Prostate gland (tissue), 2 donors: ENCODE measurements at regions not wholly inside any gene's neighbourhood (a gene's known extent, or its start where the extent isn't known, plus 50 kb on each side); places are given as distances from the start of the nearest gene placed in this dataset.

Source experiments
- DNase-seq: peaks from one replicate; pipeline ENCODE4 v3.0.0-alpha.2; 2019; ENCODE audit warnings: low spot score
- H3K27ac ChIP-seq, 2 donors: fragments of 200-600 bp; sonication (generic); 2 replicates each; pipeline ENCODE4 v1.5.1; 2017 to 2019
- H3K27me3 ChIP-seq: fragments of 200-600 bp; sonication (generic); replicated peaks from 2 replicates; pipeline ENCODE4 v1.5.1; 2019; ENCODE audit not compliant: insufficient read depth
- H3K36me3 ChIP-seq, 2 donors: fragments of 200-600 bp; sonication (generic); 1 replicate in 1 of 2; 2 replicates in 1 of 2; pipeline versions ENCODE4 v1.5.1 to v1.8.1; 2017 to 2019
- H3K4me1 ChIP-seq: fragments of 200-600 bp; sonication (generic); replicated peaks from 2 replicates; pipeline ENCODE4 v1.5.1; 2019
- H3K4me3 ChIP-seq, 2 donors: fragments of 200-600 bp; sonication (generic); 2 replicates each; pipeline ENCODE4 v1.5.1; 2017 to 2019
- H3K9me3 ChIP-seq: fragments of 200-600 bp; sonication (generic); 2 replicates; pipeline ENCODE4 v1.5.1; 2017
- POLR2A ChIP-seq: fragments of 450-650 bp; IDR thresholded peaks from one replicate; pipeline ENCODE4 v1.6.1; 2016; ENCODE audit warnings: antibody characterized with exemption, mild to moderate bottlenecking
- POLR2AphosphoS5 ChIP-seq: sonication (generic); formaldehyde crosslinking; IDR thresholded peaks from one replicate; pipeline ENCODE4 v1.6.1; 2017; ENCODE audit warnings: antibody characterized with exemption
- WGBS: methylation state at CpG from one replicate; pipeline ENCODE4 v1.1.5; 2018; 5-methylcytosine and 5-hydroxymethylcytosine counted together
- intact Hi-C: fragments of 100-400 bp; cut with DNase I; formaldehyde crosslinking; loops from one replicate; pipeline ENCODE4 v1.14.2; 2022
- TF ChIP-seq, protein P1 (sequence below), 4 experiments: fragments of 200-600 bp in 2 of 4; fragments of 450-650 bp in 2 of 4; sonication (generic) in 2 of 4; IDR thresholded peaks; 1 replicate in 3 of 4; 2 replicates in 1 of 4; pipeline ENCODE4 v1.5.1; 2016 to 2019; ENCODE audit warnings: antibody characterized with exemption in 4 of 4, mild to moderate bottlenecking in 2 of 4, moderate library complexity in 2 of 4

DNA sequence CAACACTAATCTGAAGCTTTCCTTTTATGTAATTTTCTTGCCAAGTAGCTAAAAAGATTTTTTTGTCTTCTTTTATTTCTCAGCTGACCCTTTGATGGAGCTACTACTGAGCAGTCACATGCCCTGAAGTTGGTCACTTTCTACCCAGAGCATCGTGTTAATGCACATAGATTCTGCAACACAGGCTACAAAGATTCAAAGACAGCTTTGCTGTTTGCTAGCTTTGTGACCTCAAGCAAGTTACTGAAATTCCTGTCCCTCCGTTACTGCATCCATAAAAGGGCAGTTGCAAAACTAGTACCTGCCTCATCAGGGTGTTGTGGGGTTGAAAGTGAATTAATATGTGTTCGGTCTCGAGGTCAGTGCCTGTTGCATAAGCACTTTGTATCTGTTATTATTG is 179.9 kb downstream of the GAS1 start:
- Histone ChIP-seq H3K27me3 (no peaks in the 10 kb centered on the region), H3K9me3 (no peaks in the 10 kb centered on the region), H3K27ac (no peak overlapping the region), H3K4me1 (no peaks in the 10 kb centered on the region), H3K4me3 (no peak overlapping the region), H3K36me3 (no peaks in the 10 kb centered on the region)
- 46% methylated on average over 4 of the region's 4 CpGs for WGBS
- intact Hi-C loops, result no loop called here
- DNase-seq, result no peak
- TF ChIP-seq POLR2A, result no peak
- no peak for TF ChIP-seq POLR2AphosphoS5
- TF ChIP-seq, protein P1, sequence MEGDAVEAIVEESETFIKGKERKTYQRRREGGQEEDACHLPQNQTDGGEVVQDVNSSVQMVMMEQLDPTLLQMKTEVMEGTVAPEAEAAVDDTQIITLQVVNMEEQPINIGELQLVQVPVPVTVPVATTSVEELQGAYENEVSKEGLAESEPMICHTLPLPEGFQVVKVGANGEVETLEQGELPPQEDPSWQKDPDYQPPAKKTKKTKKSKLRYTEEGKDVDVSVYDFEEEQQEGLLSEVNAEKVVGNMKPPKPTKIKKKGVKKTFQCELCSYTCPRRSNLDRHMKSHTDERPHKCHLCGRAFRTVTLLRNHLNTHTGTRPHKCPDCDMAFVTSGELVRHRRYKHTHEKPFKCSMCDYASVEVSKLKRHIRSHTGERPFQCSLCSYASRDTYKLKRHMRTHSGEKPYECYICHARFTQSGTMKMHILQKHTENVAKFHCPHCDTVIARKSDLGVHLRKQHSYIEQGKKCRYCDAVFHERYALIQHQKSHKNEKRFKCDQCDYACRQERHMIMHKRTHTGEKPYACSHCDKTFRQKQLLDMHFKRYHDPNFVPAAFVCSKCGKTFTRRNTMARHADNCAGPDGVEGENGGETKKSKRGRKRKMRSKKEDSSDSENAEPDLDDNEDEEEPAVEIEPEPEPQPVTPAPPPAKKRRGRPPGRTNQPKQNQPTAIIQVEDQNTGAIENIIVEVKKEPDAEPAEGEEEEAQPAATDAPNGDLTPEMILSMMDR (IDR thresholded peaks at IDR 0.05), result no peak

DNA sequence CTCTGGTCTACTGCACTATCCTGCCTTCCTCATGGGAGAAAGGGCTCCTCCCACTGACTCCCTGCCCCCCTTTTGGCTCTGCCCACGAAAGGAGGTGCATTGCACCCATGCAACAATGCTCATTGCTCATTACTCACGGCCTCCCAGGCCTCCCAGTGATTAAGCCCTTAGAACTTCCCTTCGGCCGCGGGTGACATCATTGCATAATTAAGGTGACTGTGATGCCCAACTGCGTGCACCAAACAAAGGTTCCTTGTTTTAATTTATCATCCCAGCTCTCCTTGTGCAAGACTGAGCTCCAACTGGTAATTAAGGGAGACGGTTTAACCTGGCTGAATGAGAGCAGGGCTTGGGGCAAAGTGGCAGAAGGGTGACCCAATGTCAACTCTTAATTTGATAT is 180.4 kb downstream of the GAS1 start:
- WGBS, result 63% methylated on average over 7 of the region's 7 CpGs
- Histone ChIP-seq H3K9me3 (no peaks in the 10 kb centered on the region), H3K36me3 (no peaks in the 10 kb centered on the region), H3K27me3 (no peaks in the 10 kb centered on the region), H3K4me1 (no peaks in the 10 kb centered on the region), H3K27ac (no peak overlapping the region), H3K4me3 (no peak overlapping the region)
- no peak for DNase-seq
- intact Hi-C loops, result no loop called here
- TF ChIP-seq, protein P1 (IDR thresholded peaks at IDR 0.05), result no peak

DNA sequence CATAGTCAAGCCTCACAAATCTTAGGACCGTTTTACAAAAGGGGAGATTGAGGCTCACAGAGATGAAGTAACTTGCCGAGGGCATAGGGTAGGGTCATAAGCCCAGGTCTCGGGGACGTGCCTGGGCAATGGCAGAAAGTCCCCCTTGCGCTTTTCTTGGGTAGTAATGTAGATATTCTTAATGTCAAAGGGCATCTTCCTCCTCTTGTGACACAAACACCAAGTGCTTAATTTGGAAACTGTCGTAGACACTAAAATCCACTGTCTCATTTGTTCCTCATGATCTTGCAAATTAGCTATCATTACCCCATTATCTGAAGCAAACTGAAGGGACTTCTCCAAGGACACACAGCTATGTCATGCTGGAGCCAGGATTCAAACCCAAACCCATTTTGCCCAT is 180.8 kb downstream of the GAS1 start:
- DNase-seq, result no peak
- Histone ChIP-seq H3K36me3 (no peaks in the 10 kb centered on the region), H3K27ac (no peak overlapping the region), H3K4me3 (no peak overlapping the region), H3K9me3 (no peaks in the 10 kb centered on the region), H3K4me1 (no peaks in the 10 kb centered on the region), H3K27me3 (no peaks in the 10 kb centered on the region)
- 94% methylated on average over 6 of the region's 6 CpGs for WGBS
- intact Hi-C loops, result no loop called here
- TF ChIP-seq, protein P1 (IDR thresholded peaks at IDR 0.05), result no peak
- TF ChIP-seq POLR2AphosphoS5, result no peak
- TF ChIP-seq POLR2A, result no peak

DNA sequence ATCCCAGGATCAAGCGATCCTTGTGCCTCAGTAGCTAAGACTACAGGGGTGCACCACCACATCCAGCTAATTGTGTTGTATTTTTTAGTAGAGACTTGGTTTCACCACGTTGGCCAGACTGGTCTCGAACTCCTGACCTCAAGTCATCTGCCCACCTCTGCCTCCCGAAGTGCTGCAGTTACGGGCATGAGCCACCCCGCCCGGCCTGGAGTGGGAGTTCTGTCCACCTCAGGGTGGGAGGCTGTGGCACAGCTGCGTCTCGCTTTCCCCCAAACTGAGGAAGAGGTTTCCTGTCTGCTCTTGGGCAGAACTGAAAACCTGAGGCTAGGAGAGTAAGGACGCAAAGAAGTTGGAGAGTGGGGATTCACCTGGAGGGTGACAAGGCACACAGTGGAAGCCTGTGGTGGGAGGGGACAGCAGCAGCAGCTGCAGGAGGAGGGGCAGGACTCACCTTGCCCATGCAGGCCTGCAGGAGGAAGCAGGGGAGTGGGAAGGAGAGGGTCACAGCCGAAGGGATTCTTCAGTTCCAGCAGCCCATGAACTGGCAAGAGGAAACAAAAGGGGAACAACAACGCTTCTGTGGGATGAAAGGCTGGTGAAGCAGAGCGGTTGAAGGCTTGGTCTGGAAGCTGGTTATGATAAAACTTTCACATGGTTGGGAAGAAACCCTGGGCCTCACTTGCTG is 181.4 kb downstream of the GAS1 start:
- Histone ChIP-seq H3K36me3 (no peaks in the 10 kb centered on the region), H3K4me1 (no peaks in the 10 kb centered on the region), H3K27ac (no peak overlapping the region), H3K9me3 (no peaks in the 10 kb centered on the region), H3K4me3 (no peak overlapping the region), H3K27me3 (no peaks in the 10 kb centered on the region)
- WGBS, result 85% methylated on average over 13 of the region's 13 CpGs
- DNase-seq, result no peak
- intact Hi-C loops, result no loop called here
- TF ChIP-seq POLR2A, result no peak
- no peak for TF ChIP-seq POLR2AphosphoS5
- TF ChIP-seq, protein P1 (IDR thresholded peaks at IDR 0.05), result no peak

DNA sequence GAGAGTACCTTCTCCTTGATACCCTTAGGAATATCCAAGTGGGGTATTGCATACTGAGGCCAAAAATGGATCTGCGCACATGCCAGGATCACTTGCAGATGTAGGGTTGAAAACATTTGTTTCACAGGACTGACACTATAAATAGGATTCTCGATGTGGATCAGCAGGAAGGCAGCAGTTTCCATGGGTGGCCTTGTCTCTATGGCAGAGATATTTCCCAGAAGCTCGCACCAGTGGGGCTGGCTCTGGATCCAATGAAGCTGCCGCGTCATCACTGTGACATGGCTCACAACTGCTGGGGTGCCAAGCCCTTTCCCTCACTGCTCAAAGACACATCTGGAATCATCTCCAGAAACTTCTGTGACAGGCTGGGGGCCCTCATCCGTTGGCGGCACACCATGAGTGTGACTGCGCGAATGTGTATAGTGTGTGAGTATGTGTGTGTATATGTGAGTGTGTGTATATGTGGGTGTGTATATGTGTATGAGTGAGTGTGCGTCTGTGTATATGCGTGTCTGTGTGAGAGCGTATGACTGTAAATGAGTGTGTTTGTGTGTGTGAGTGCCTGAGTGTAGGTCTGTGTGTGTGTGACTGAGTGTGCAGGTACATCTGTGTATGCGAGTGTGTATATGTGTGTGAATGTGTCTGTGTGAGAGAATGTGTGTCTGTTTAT is 182.5 kb downstream of the GAS1 start:
- intact Hi-C loops, result no loop called here
- no peak overlapping the region for H3K27ac ChIP-seq
- TF ChIP-seq, protein P1 (IDR thresholded peaks at IDR 0.05), result no peak
- TF ChIP-seq POLR2AphosphoS5 (no peak), POLR2A (no peak)
- no peaks in the 10 kb centered on the region for H3K36me3 ChIP-seq
- no peak overlapping the region for H3K4me3 ChIP-seq
- no peaks in the 10 kb centered on the region for H3K9me3 ChIP-seq
- H3K4me1 ChIP-seq, result no peaks in the 10 kb centered on the region
- WGBS, result 94% methylated on average over 13 of the region's 13 CpGs
- no peaks in the 10 kb centered on the region for H3K27me3 ChIP-seq
- DNase-seq, result no peak
